Keratinocyte (primary cell): ENCODE measurements at regions not wholly inside any gene's neighbourhood (a gene's known extent, or its start where the extent isn't known, plus 50 kb on each side); places are given as distances from the start of the nearest gene placed in this dataset.

ENCODE experiments used
- DNase-seq: peaks from one replicate; pipeline ENCODE4 v3.0.0-alpha.2; 2011; ENCODE audit warnings: low read depth, missing footprints, low spot score
- FAIRE-seq: peaks from 2 replicates; lab custom pipeline; 2011; peaks lifted over from hg19 to GRCh38; lab: Jason Lieb, UNC
- H2AFZ ChIP-seq: 2 replicates; pipeline ENCODE4 v1.6.0; 2012; ENCODE audit warnings: low read length, control low read depth, inconsistent platforms; ENCODE audit not compliant: control insufficient read depth
- H3K27ac ChIP-seq: 2 replicates; pipeline ENCODE4 v1.5.1; 2011; ENCODE audit warnings: low read length; ENCODE audit not compliant: control insufficient read depth, insufficient read depth
- H3K27me3 ChIP-seq: 3 replicates; pipeline ENCODE4 v1.6.0; 2011; ENCODE audit warnings: low read length; ENCODE audit not compliant: control insufficient read depth, insufficient read depth; ENCODE audit errors: extremely low read depth
- H3K36me3 ChIP-seq, 2 experiments: 2 replicates in 1 of 2; 3 replicates in 1 of 2; pipeline ENCODE4 v1.5.1; 2011; ENCODE audit warnings: low read length in 2 of 2, mild to moderate bottlenecking in 1 of 2; ENCODE audit not compliant: control insufficient read depth in 2 of 2, insufficient read depth in 2 of 2; ENCODE audit errors: extremely low read depth in 1 of 2
- H3K4me1 ChIP-seq: 3 replicates; pipeline ENCODE4 v1.5.1; 2011; ENCODE audit warnings: low read length; ENCODE audit not compliant: control insufficient read depth, insufficient read depth; ENCODE audit errors: extremely low read depth
- H3K4me2 ChIP-seq: 3 replicates; pipeline ENCODE4 v1.6.0; 2011; ENCODE audit warnings: low read depth, low read length; ENCODE audit not compliant: control insufficient read depth, insufficient read depth; ENCODE audit errors: extremely low read depth
- H3K4me3 ChIP-seq, 3 experiments: fragments of 200-600 bp in 1 of 3; sonication (generic) in 1 of 3; 2 replicates in 2 of 3; 3 replicates in 1 of 3; pipeline ENCODE4 v1.5.1; 2011 to 2016; ENCODE audit warnings: low read length in 3 of 3, mild to moderate bottlenecking in 3 of 3, control low read depth in 2 of 3, inconsistent platforms in 1 of 3, low read depth in 1 of 3, mixed read lengths in 1 of 3, mixed run types in 1 of 3, moderate library complexity in 1 of 3; ENCODE audit not compliant: control insufficient read depth in 2 of 3, insufficient read depth in 2 of 3; ENCODE audit errors: extremely low read depth in 1 of 3
- H3K79me2 ChIP-seq: 2 replicates; pipeline ENCODE4 v1.6.0; 2012; ENCODE audit warnings: low read length; ENCODE audit not compliant: control insufficient read depth, insufficient read depth
- H3K9ac ChIP-seq: 3 replicates; pipeline ENCODE4 v1.6.0; 2011; ENCODE audit warnings: low read length; ENCODE audit not compliant: control insufficient read depth, insufficient read depth; ENCODE audit errors: extremely low read depth
- H3K9me1 ChIP-seq: 3 replicates; pipeline ENCODE4 v1.6.0; 2011; ENCODE audit warnings: low read length; ENCODE audit not compliant: control insufficient read depth, insufficient read depth; ENCODE audit errors: extremely low read depth
- H3K9me3 ChIP-seq: 2 replicates; pipeline ENCODE4 v1.5.1; 2012; ENCODE audit warnings: low read depth, low read length; ENCODE audit not compliant: control insufficient read depth
- H4K20me1 ChIP-seq: 3 replicates; pipeline ENCODE4 v1.6.0; 2011; ENCODE audit warnings: low read length; ENCODE audit not compliant: control insufficient read depth, insufficient read depth; ENCODE audit errors: extremely low read depth
- EZH2 ChIP-seq: IDR thresholded peaks from one replicate; pipeline ENCODE4 v1.6.1; 2012; ENCODE audit warnings: inconsistent platforms, mild to moderate bottlenecking, low read length, moderate library complexity
- dilution Hi-C: fragments of 300-500 bp; cut with MboI; formaldehyde crosslinking; loops from one replicate; pipeline ENCODE4 v1.7.0; 2020; ENCODE audit warnings: low sequenced_read_pairs; ENCODE audit not compliant: extremely low pct_ligation_motif_present
- TF ChIP-seq, protein P1 (sequence below), 3 experiments: IDR thresholded peaks in 1 of 3; conservative IDR thresholded peaks in 1 of 3; optimal IDR thresholded peaks in 1 of 3; 2 replicates in 2 of 3; 3 replicates in 1 of 3; pipeline versions ENCODE3 to v1.5.1; 2011; ENCODE audit warnings: low read length in 3 of 3, mild to moderate bottlenecking in 3 of 3, moderate library complexity in 2 of 3, control low read depth in 1 of 3, inconsistent platforms in 1 of 3; ENCODE audit not compliant: insufficient read depth in 2 of 3; ENCODE audit errors: extremely low read depth in 1 of 3

DNA sequence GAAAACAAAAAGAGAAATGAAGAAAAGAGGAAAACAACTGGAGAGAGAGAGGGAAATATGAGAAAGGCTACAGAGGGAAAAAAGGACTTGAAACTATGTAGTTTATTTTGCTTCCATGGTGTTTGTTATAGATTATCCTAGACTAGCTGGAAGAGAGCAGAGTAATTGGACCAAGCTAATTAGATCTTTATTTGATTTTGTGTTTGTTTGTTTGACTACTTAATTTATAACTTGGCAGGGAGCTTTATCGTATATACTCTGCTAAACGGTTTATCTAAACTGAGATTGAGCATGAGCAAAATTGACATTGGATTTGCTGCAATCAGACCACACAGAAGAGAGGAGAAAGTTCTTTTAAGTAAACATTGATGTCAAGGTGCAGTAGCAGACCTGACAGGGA is 443.8 kb upstream of the USP24 start:
- dilution Hi-C loops = no loop called here
- Histone ChIP-seq H3K4me1 (no peaks in the 10 kb centered on the region), H3K4me2 (no peak overlapping the region), H3K4me3 (no peak overlapping the region), H3K36me3 (no peaks in the 10 kb centered on the region), H3K27me3 (no peaks in the 10 kb centered on the region), H3K79me2 (no peaks in the 10 kb centered on the region), H3K27ac (no peak overlapping the region), H4K20me1 (no peaks in the 10 kb centered on the region), H2AFZ (no peak overlapping the region), H3K9me1 (no peaks in the 10 kb centered on the region), H3K9ac (no peak overlapping the region), H3K9me3 (no peaks in the 10 kb centered on the region)
- TF ChIP-seq, protein P1, sequence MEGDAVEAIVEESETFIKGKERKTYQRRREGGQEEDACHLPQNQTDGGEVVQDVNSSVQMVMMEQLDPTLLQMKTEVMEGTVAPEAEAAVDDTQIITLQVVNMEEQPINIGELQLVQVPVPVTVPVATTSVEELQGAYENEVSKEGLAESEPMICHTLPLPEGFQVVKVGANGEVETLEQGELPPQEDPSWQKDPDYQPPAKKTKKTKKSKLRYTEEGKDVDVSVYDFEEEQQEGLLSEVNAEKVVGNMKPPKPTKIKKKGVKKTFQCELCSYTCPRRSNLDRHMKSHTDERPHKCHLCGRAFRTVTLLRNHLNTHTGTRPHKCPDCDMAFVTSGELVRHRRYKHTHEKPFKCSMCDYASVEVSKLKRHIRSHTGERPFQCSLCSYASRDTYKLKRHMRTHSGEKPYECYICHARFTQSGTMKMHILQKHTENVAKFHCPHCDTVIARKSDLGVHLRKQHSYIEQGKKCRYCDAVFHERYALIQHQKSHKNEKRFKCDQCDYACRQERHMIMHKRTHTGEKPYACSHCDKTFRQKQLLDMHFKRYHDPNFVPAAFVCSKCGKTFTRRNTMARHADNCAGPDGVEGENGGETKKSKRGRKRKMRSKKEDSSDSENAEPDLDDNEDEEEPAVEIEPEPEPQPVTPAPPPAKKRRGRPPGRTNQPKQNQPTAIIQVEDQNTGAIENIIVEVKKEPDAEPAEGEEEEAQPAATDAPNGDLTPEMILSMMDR (optimal IDR thresholded peaks at IDR 0.05 in 1 of 3, IDR thresholded peaks at IDR 0.05 in 1 of 3, conservative IDR thresholded peaks at IDR 0.05 in 1 of 3; ENCODE audit: extremely low read depth in 1 of 3, insufficient read depth in 2 of 3, low read length in 3 of 3) = no peak
- no peak for TF ChIP-seq EZH2
- no peak for DNase-seq
- FAIRE-seq = no peak

DNA sequence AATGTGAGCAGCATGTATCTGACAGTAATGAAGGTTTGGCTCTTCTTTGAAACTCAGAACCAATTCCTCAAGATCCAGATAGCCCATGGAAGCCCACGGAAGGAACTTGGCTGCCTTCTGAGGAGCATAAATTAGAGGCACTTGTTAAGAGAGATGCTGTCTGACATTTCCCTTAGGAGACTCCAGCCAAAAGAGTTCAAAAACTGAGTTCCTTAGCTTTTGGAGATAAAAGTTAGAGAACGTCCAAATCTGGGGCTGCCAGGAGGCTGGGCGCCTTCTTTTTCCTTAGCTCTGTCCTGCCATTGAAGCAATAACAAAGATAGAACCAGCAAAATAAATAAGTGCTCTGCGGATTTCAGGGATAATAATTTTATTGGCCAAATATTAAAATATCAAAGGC is 439.6 kb upstream of the USP24 start:
- H3K9me1 ChIP-seq = no peaks in the 10 kb centered on the region
- FAIRE-seq (no peak), DNase-seq (no peak)
- TF ChIP-seq EZH2 = no peak
- TF ChIP-seq, protein P1 (optimal IDR thresholded peaks at IDR 0.05 in 1 of 3, IDR thresholded peaks at IDR 0.05 in 1 of 3, conservative IDR thresholded peaks at IDR 0.05 in 1 of 3; ENCODE audit: extremely low read depth in 1 of 3, insufficient read depth in 2 of 3, low read length in 3 of 3) = no peak
- no peaks in the 10 kb centered on the region for H3K79me2 ChIP-seq
- H2AFZ ChIP-seq = no peak overlapping the region
- no peak overlapping the region for H3K27ac ChIP-seq
- no peak overlapping the region for H3K4me2 ChIP-seq
- no peaks in the 10 kb centered on the region for H4K20me1 ChIP-seq
- no peak overlapping the region for H3K4me3 ChIP-seq
- dilution Hi-C loops = no loop called here
- H3K4me1 ChIP-seq = no peaks in the 10 kb centered on the region
- H3K9ac ChIP-seq = no peak overlapping the region
- no peaks in the 10 kb centered on the region for H3K9me3 ChIP-seq
- no peaks in the 10 kb centered on the region for H3K36me3 ChIP-seq
- no peaks in the 10 kb centered on the region for H3K27me3 ChIP-seq
